ENCODE measurements at regions not wholly inside any gene's neighbourhood (a gene's known extent, or its start where the extent isn't known, plus 50 kb on each side); places are given as distances from the start of the nearest gene placed in this dataset.

- Mint-ChIP-seq H3K27me3 (ENCODE audit: low read depth) (peaks cover 3% of the 10 kb centered on the region; the same call in 1 of the 2 replicates), H3K9me3 (no peaks in the 10 kb centered on the region), H3K27ac (no peak overlapping the region), H3K4me1 (peaks cover 45% of the 10 kb centered on the region), H3K36me3 (no peaks in the 10 kb centered on the region), H3K4me3 (no peak overlapping the region)
- ChIA-PET CTCF (interaction anchor here (0.9 to 1.1 kb wide), 2 partner anchors 33 to 46 kb away, joined by 4 to 6 read pairs; no protein-coding TSS in a partner anchor), POLR2A (no interaction called here)
- no peak for DNase-seq (ENCODE audit: low spot score)
- no peak for TF ChIP-seq E2F1 (CRISPR knock-in tag; IDR thresholded peaks at IDR 0.05)
- no peak for TF ChIP-seq USF2 (CRISPR knock-in tag; IDR thresholded peaks at IDR 0.05)
- no peak for TF ChIP-seq ZBTB43 (CRISPR knock-in tag; IDR thresholded peaks at IDR 0.05)
- TF ChIP-seq NFYB (CRISPR knock-in tag; conservative IDR thresholded peaks at IDR 0.05; ENCODE audit: low read depth), result no peak
- no peak for TF ChIP-seq IRF2 (CRISPR knock-in tag; IDR thresholded peaks at IDR 0.05; ENCODE audit: borderline replicate concordance, low read depth)
- no peak for TF ChIP-seq NR3C1 (CRISPR knock-in tag; conservative IDR thresholded peaks at IDR 0.05; ENCODE audit: low read depth)
- TF ChIP-seq CTCF (IDR thresholded peaks at IDR 0.05), result no peak
- no peak for TF ChIP-seq ZNF532 (CRISPR knock-in tag; IDR thresholded peaks at IDR 0.05; ENCODE audit: borderline replicate concordance)
- no peak for TF ChIP-seq HMGA2 (CRISPR knock-in tag; IDR thresholded peaks at IDR 0.05)
- no peak for TF ChIP-seq GABPB1 (CRISPR knock-in tag; IDR thresholded peaks at IDR 0.05)
- no peak for TF ChIP-seq EMX1 (CRISPR knock-in tag; IDR thresholded peaks at IDR 0.05)
- TF ChIP-seq FOXJ3 (CRISPR knock-in tag; IDR thresholded peaks at IDR 0.05; ENCODE audit: borderline replicate concordance), result no peak
- no peak for TF ChIP-seq GTF2I (CRISPR knock-in tag; conservative IDR thresholded peaks at IDR 0.05)
- no peak for TF ChIP-seq ZNF281 (CRISPR knock-in tag; IDR thresholded peaks at IDR 0.05)
- no peak for TF ChIP-seq ZSCAN18 (CRISPR knock-in tag; IDR thresholded peaks at IDR 0.05)
- TF ChIP-seq FOXK1 (CRISPR knock-in tag; IDR thresholded peaks at IDR 0.05), result no peak
- TF ChIP-seq ZNF219 (CRISPR knock-in tag; IDR thresholded peaks at IDR 0.05; ENCODE audit: borderline replicate concordance), result no peak
- no peak for TF ChIP-seq ATF3 (CRISPR knock-in tag; conservative IDR thresholded peaks at IDR 0.05)
- TF ChIP-seq PRDM15 (CRISPR knock-in tag; IDR thresholded peaks at IDR 0.05), result no peak
- no peak for ATAC-seq
These were observed 50.0 kb upstream of the SMAD6 start for GRCh38 chr15:66651913-66652642.

Data from WTC11 (cell line).